Right lobe of liver (tissue), 6 donors: ENCODE measurements at regions not wholly inside any gene's neighbourhood (a gene's known extent, or its start where the extent isn't known, plus 50 kb on each side); places are given as distances from the start of the nearest gene placed in this dataset.

Experiments used
- ATAC-seq, 4 donors: fragments of 200-7000 bp; cut with Tn5 transposase; one replicate each; pipeline ENCODE4 v1.9.1; 2020; ENCODE audit warnings: mild to moderate bottlenecking in 4 of 4, moderate library complexity in 4 of 4
- DNase-seq, 3 donors: peaks; one replicate each; pipeline ENCODE4 v3.0.0-alpha.2; 2020
- H3K27ac ChIP-seq, 3 donors: fragments of 200-600 bp; one replicate each; pipeline ENCODE4 v1.8.0; 2022
- H3K27me3 ChIP-seq, 2 donors: fragments of 200-600 bp; one replicate each; pipeline ENCODE4 v1.8.0; 2022
- H3K36me3 ChIP-seq, 4 donors: fragments of 200-600 bp; sonication (generic) in 1 of 4; one replicate each; pipeline versions ENCODE4 v1.5.1 to v1.8.0; 2017 to 2022; ENCODE audit warnings: control low read depth in 1 of 4
- H3K4me1 ChIP-seq, 4 donors: fragments of 200-600 bp; sonication (generic) in 1 of 4; one replicate each; pipeline versions ENCODE4 v1.5.1 to v1.8.0; 2017 to 2022; ENCODE audit warnings: control low read depth in 1 of 4
- H3K4me3 ChIP-seq, 3 donors: fragments of 200-600 bp; one replicate each; pipeline ENCODE4 v1.8.0; 2022
- H3K9me3 ChIP-seq, 4 donors: fragments of 200-600 bp; sonication (generic) in 1 of 4; one replicate each; pipeline versions ENCODE4 v1.5.1 to v1.8.0; 2017 to 2022; ENCODE audit warnings: control low read depth in 1 of 4
- POLR2A ChIP-seq: fragments of 450-650 bp; IDR thresholded peaks from one replicate; pipeline ENCODE4 v1.6.1; 2017; ENCODE audit warnings: antibody characterized with exemption, mild to moderate bottlenecking
- WGBS: methylation state at CpG from one replicate; pipeline ENCODE4 v1.1.6; 2018; ENCODE audit warnings: low coverage, low lambda C conversion rate; ENCODE audit not compliant: insufficient coverage; ENCODE audit errors: missing lambda C conversion rate; 5-methylcytosine and 5-hydroxymethylcytosine counted together
- intact Hi-C, 2 donors: fragments of 100-400 bp; cut with DNase I; formaldehyde crosslinking; loops; one replicate each; pipeline versions ENCODE4 v1.11.2 to v1.14.1; 2022
- TF ChIP-seq, protein P1 (sequence below), 4 donors: fragments of 200-600 bp in 3 of 4; fragments of 450-650 bp in 1 of 4; IDR thresholded peaks; one replicate each; pipeline versions ENCODE4 v1.5.1 to v1.8.0; 2016 to 2022; ENCODE audit warnings: antibody characterized with exemption in 4 of 4, mild to moderate bottlenecking in 2 of 4
- donor health status: DM: no; HTN: yes; CAD: no.
- donor health status: DM: no; HTN: no; CAD: no.
- donor health status: DM: no; HTN: no; CAD: no.
- donor health status: DM: no; HTN: yes; CAD: no.
- donor health status: DM: no; HTN: yes; CAD: no.

DNA sequence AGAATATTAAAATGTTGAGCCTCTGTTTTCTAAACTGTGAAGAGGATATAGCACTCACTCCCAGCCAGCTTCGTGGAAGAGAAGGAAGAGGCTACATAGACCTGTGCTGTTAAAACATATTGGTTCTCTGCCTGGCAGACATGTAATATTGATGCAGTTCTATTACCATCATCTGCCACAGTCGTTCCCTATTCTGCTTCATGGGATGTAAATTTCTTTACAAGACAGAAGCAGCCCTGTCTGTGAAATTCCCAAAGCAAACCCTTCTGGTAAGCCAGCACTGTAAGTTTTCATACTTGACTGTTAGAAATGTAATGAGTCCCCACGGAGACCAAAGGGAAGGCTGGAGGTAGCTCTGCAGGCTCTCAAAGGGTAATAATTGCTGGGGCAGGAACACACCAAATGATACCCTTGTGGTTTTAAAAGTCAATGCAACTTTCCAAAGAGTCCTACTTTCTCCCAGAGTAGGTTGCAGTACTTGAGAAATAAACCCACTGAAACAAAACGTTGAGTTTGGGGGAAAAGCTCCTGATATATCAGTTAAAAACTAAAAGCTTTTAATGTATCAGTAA lies 129.9 kb upstream of the HES1 start:
- 67% methylated on average over 4 of the region's 4 CpGs for WGBS
- H3K4me1 ChIP-seq = peaks cover 0 to 21% (median 4%) of the 10 kb centered on the region in 4 donors
- H3K27ac ChIP-seq = no peak overlapping the region
- no peaks in the 10 kb centered on the region for H3K9me3 ChIP-seq
- H3K4me3 ChIP-seq = no peak overlapping the region
- intact Hi-C loops = no loop called here
- DNase-seq (no peak), ATAC-seq (no peak)
- no peak for TF ChIP-seq POLR2A
- TF ChIP-seq, protein P1, sequence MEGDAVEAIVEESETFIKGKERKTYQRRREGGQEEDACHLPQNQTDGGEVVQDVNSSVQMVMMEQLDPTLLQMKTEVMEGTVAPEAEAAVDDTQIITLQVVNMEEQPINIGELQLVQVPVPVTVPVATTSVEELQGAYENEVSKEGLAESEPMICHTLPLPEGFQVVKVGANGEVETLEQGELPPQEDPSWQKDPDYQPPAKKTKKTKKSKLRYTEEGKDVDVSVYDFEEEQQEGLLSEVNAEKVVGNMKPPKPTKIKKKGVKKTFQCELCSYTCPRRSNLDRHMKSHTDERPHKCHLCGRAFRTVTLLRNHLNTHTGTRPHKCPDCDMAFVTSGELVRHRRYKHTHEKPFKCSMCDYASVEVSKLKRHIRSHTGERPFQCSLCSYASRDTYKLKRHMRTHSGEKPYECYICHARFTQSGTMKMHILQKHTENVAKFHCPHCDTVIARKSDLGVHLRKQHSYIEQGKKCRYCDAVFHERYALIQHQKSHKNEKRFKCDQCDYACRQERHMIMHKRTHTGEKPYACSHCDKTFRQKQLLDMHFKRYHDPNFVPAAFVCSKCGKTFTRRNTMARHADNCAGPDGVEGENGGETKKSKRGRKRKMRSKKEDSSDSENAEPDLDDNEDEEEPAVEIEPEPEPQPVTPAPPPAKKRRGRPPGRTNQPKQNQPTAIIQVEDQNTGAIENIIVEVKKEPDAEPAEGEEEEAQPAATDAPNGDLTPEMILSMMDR (IDR thresholded peaks at IDR 0.05) = no peak
- no peaks in the 10 kb centered on the region for H3K27me3 ChIP-seq
- H3K36me3 ChIP-seq = no peaks in the 10 kb centered on the region

GRCh38 chr3:194007592-194008337 lies 128.2 kb upstream of the HES1 start:
- H3K27ac ChIP-seq = no peak overlapping the region
- no peaks in the 10 kb centered on the region for H3K9me3 ChIP-seq
- TF ChIP-seq, protein P1 (IDR thresholded peaks at IDR 0.05) = no peak
- TF ChIP-seq POLR2A = no peak
- ATAC-seq (no peak), DNase-seq (no peak)
- intact Hi-C loops = no loop called here
- H3K4me3 ChIP-seq = no peak overlapping the region
- WGBS = 86% methylated on average over 10 of the region's 13 CpGs
- H3K4me1 ChIP-seq = peaks cover 0 to 18% (median 4%) of the 10 kb centered on the region in 4 donors
- H3K27me3 ChIP-seq = no peaks in the 10 kb centered on the region
- no peaks in the 10 kb centered on the region for H3K36me3 ChIP-seq

DNA sequence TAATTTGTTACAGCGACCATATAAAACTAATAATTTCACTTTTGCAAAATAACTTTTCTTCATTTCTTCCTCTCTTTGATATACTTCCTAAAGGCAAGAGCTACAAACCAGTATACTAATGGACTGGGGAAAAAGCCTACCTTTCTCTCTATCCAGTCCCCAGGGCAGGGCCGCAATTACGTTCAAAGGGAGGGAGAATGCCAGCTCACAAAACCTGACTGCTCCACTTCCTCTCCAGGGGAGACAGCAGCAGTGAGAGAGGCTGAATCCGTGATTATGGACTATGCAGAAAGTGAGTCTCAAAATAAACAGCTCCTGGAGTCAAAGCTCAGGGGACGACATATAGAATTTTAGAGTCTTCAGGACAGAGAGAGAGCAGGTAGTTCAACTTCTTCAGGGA lies 126.9 kb upstream of the HES1 start:
- ATAC-seq = no peak
- no peak overlapping the region for H3K4me3 ChIP-seq
- no peaks in the 10 kb centered on the region for H3K36me3 ChIP-seq
- WGBS = 84% methylated on average over 5 of the region's 5 CpGs
- H3K4me1 ChIP-seq = peaks cover 0 to 9% (median under 1%) of the 10 kb centered on the region in 4 donors
- DNase-seq = no peak
- no peak overlapping the region for H3K27ac ChIP-seq
- no peaks in the 10 kb centered on the region for H3K27me3 ChIP-seq
- intact Hi-C loops = no loop called here
- H3K9me3 ChIP-seq = no peaks in the 10 kb centered on the region
- TF ChIP-seq POLR2A = no peak

DNA sequence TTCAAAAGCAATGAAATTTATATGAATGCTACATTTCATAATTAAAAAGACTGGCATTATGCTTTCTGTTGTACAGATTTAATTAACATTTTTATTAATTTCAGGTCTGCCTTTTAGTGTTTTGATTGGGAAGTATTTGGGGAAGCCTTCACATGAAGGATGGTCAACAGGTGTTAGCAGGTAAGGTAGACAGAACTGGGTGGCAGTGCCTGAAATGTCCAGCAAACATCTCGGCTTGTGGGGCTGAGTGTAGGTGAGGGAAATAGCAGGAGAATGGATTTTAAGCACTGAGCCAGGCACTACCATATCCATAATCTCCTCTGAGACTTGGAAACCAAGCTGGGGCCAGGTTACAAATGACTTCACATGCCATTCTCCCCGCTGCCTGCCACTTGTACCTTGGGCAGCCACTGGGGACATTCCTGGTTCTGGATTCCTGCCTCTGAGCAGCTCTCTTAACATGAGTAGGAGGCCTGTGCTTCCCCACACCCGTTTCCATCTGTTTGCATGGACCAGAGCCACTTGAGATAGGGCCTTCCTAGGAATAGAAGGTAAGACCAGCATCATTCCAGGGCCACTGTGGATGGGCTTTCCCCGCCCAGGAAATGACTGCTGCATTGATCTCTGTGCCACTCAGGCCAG lies 125.9 kb upstream of the HES1 start:
- no peaks in the 10 kb centered on the region for H3K36me3 ChIP-seq
- ATAC-seq (no peak), DNase-seq (no peak)
- H3K4me1 ChIP-seq = peaks cover 0 to under 1% (median 0%) of the 10 kb centered on the region in 4 donors
- no peak overlapping the region for H3K27ac ChIP-seq
- no peaks in the 10 kb centered on the region for H3K27me3 ChIP-seq
- no peaks in the 10 kb centered on the region for H3K9me3 ChIP-seq
- TF ChIP-seq, protein P1 (IDR thresholded peaks at IDR 0.05) = no peak
- TF ChIP-seq POLR2A = no peak
- intact Hi-C loops = no loop called here
- 83% methylated on average over 2 of the region's 4 CpGs for WGBS
- no peak overlapping the region for H3K4me3 ChIP-seq

- DNase-seq (no peak), ATAC-seq (no peak)
- intact Hi-C loops = no loop called here
- Histone ChIP-seq H3K4me3 (no peak overlapping the region), H3K27me3 (no peaks in the 10 kb centered on the region), H3K4me1 (no peaks in the 10 kb centered on the region), H3K9me3 (no peaks in the 10 kb centered on the region), H3K36me3 (no peaks in the 10 kb centered on the region), H3K27ac (no peak overlapping the region)
- 81% methylated on average over 3 of the region's 3 CpGs for WGBS
- no peak for TF ChIP-seq POLR2A
- TF ChIP-seq, protein P1 (IDR thresholded peaks at IDR 0.05) = no peak
Observed at GRCh38 chr3:194011807-194012206, 124.1 kb upstream of the HES1 start.
